H1 (cell line): ENCODE measurements at regions not wholly inside any gene's neighbourhood (a gene's known extent, or its start where the extent isn't known, plus 50 kb on each side); places are given as distances from the start of the nearest gene placed in this dataset.

Experiments used
- CTCF ChIA-PET: fragments of 300-600 bp; sonication (Branson Sonifier 250); formaldehyde crosslinking; loops from one replicate; lab custom pipeline; 2021; ENCODE audit not compliant: partially characterized antibody; lab: Charles Lee
- POLR2A ChIA-PET: fragments of 300-600 bp; sonication (Branson Sonifier 250); formaldehyde crosslinking; loops from one replicate; lab custom pipeline; 2021; ENCODE audit warnings: inconsistent platforms; ENCODE audit not compliant: partially characterized antibody; lab: Charles Lee
- DNase-seq, 2 experiments: peaks; one replicate each; pipeline versions ENCODE4 v3.0.0 to v3.0.0-alpha.2; 2010 to 2022; ENCODE audit warnings: low spot score in 2 of 2, low read depth in 1 of 2, mixed read lengths in 1 of 2
- FAIRE-seq: peaks from 2 replicates; lab custom pipeline; 2011; peaks lifted over from hg19 to GRCh38; lab: Jason Lieb, UNC
- H2AFZ ChIP-seq: 2 replicates; pipeline ENCODE4 v1.8.1; 2012; ENCODE audit warnings: low read length, inconsistent platforms
- H2AK5ac ChIP-seq: 2 replicates; pipeline ENCODE4 v1.6.1; 2013; ENCODE audit warnings: low read depth, low read length
- H2BK120ac ChIP-seq: replicated peaks from 2 replicates; pipeline ENCODE3; 2013; ENCODE audit warnings: low read depth, low read length, inconsistent platforms
- H2BK12ac ChIP-seq: 2 replicates; pipeline ENCODE4 v1.6.1; 2013; ENCODE audit warnings: low read depth, low read length
- H2BK15ac ChIP-seq: 2 replicates; pipeline ENCODE4 v1.6.1; 2013; ENCODE audit warnings: low read length
- H2BK20ac ChIP-seq: 2 replicates; pipeline ENCODE4 v1.6.1; 2013; ENCODE audit warnings: low read length
- H2BK5ac ChIP-seq: 2 replicates; pipeline ENCODE4 v1.6.1; 2013; ENCODE audit warnings: low read depth, low read length
- H3K14ac ChIP-seq: 2 replicates; pipeline ENCODE4 v1.6.1; 2013; ENCODE audit warnings: inconsistent platforms; ENCODE audit not compliant: insufficient read length
- H3K18ac ChIP-seq: 2 replicates; pipeline ENCODE4 v1.6.1; 2013; ENCODE audit warnings: low read length; ENCODE audit errors: extremely low read depth
- H3K23ac ChIP-seq: 2 replicates; pipeline ENCODE4 v1.6.1; 2013; ENCODE audit warnings: inconsistent platforms; ENCODE audit not compliant: insufficient read length
- H3K23me2 ChIP-seq: 2 replicates; pipeline ENCODE4 v1.6.1; 2013; ENCODE audit warnings: low read depth, low read length
- H3K27ac ChIP-seq: 2 replicates; pipeline ENCODE4 v1.6.1; 2011; ENCODE audit warnings: low read depth, low read length, inconsistent platforms
- H3K27me3 ChIP-seq, 4 experiments: replicated peaks in 1 of 4; 1 replicate in 1 of 4; 2 replicates in 3 of 4; pipeline versions ENCODE4 v1.6.1 to v1.8.1; 2011 to 2013; ENCODE audit warnings: low read length in 3 of 4, mild to moderate bottlenecking in 3 of 4, inconsistent platforms in 2 of 4, mixed read lengths in 2 of 4, moderate library complexity in 1 of 4; ENCODE audit not compliant: control insufficient read depth in 3 of 4, insufficient read depth in 3 of 4; ENCODE audit errors: extremely low read depth in 1 of 4
- H3K36me3 ChIP-seq, 4 experiments: 2 replicates each; pipeline versions ENCODE4 v1.6.1 to v1.8.1; 2011 to 2013; ENCODE audit warnings: mild to moderate bottlenecking in 4 of 4, low read length in 3 of 4, moderate library complexity in 2 of 4, control low read depth in 1 of 4, inconsistent platforms in 1 of 4; ENCODE audit not compliant: insufficient read depth in 4 of 4, control insufficient read depth in 2 of 4
- H3K4ac ChIP-seq: replicated peaks from 2 replicates; pipeline ENCODE3; 2013; ENCODE audit warnings: low read length, low read depth, mixed read lengths, inconsistent platforms; ENCODE audit not compliant: insufficient read length
- H3K4me1 ChIP-seq, 4 experiments: replicated peaks in 1 of 4; 1 replicate in 1 of 4; 2 replicates in 3 of 4; pipeline versions ENCODE4 v1.6.1 to v1.8.1; 2011 to 2013; ENCODE audit warnings: low read length in 3 of 4, inconsistent platforms in 2 of 4, mixed read lengths in 1 of 4; ENCODE audit not compliant: insufficient read depth in 4 of 4, control insufficient read depth in 3 of 4
- H3K4me2 ChIP-seq, 2 experiments: 2 replicates each; pipeline versions ENCODE4 v1.6.1 to v1.8.1; 2011 to 2013; ENCODE audit warnings: low read depth in 2 of 2, low read length in 2 of 2, control low read depth in 1 of 2, inconsistent platforms in 1 of 2, mild to moderate bottlenecking in 1 of 2; ENCODE audit not compliant: insufficient read depth in 1 of 2
- H3K4me3 ChIP-seq, 4 experiments: fragments of 200-600, 300-600 bp in 1 of 4; sonication (generic), shearing (Covaris generic), sonication (Bioruptor Twin) in 1 of 4; 2 replicates each; pipeline versions ENCODE4 v1.5.1 to v1.8.1; 2011 to 2016; ENCODE audit warnings: low read length in 4 of 4, low read depth in 3 of 4, control low read depth in 2 of 4, inconsistent platforms in 2 of 4, mild to moderate bottlenecking in 2 of 4, mixed read lengths in 1 of 4, moderate library complexity in 1 of 4; ENCODE audit not compliant: insufficient read depth in 2 of 4; ENCODE audit errors: extremely low read depth in 1 of 4
- H3K56ac ChIP-seq: replicated peaks from 2 replicates; pipeline ENCODE3; 2013; ENCODE audit warnings: low read depth, mild to moderate bottlenecking, mixed read lengths, low read length, inconsistent platforms; ENCODE audit not compliant: insufficient read length
- H3K79me1 ChIP-seq: 2 replicates; pipeline ENCODE4 v1.6.1; 2013; ENCODE audit warnings: low read depth, low read length, control low read depth
- H3K79me2 ChIP-seq, 2 experiments: 2 replicates each; pipeline versions ENCODE4 v1.6.1 to v1.8.1; 2012 to 2013; ENCODE audit warnings: low read length in 2 of 2, mild to moderate bottlenecking in 2 of 2, inconsistent platforms in 1 of 2; ENCODE audit not compliant: insufficient read depth in 2 of 2, control insufficient read depth in 1 of 2
- H3K9ac ChIP-seq, 4 experiments: replicated peaks in 1 of 4; 1 replicate in 1 of 4; 2 replicates in 3 of 4; pipeline versions ENCODE4 v1.6.1 to v1.8.1; 2011 to 2013; ENCODE audit warnings: low read depth in 3 of 4, low read length in 3 of 4, control low read depth in 2 of 4, mild to moderate bottlenecking in 2 of 4, moderate library complexity in 2 of 4, inconsistent platforms in 1 of 4; ENCODE audit errors: extremely low read depth in 1 of 4
- H3K9me3 ChIP-seq, 2 experiments: 2 replicates each; pipeline versions ENCODE4 v1.6.1 to v1.8.1; 2012 to 2013; ENCODE audit warnings: mild to moderate bottlenecking in 2 of 2, moderate library complexity in 2 of 2, control low read depth in 1 of 2, inconsistent platforms in 1 of 2, low read depth in 1 of 2, low read length in 1 of 2, mixed read lengths in 1 of 2; ENCODE audit not compliant: insufficient read depth in 2 of 2
- H4K20me1 ChIP-seq, 2 experiments: replicated peaks in 1 of 2; 2 replicates each; pipeline versions ENCODE3 to v1.8.1; 2011 to 2013; ENCODE audit warnings: inconsistent platforms in 2 of 2, low read length in 2 of 2, mild to moderate bottlenecking in 1 of 2; ENCODE audit not compliant: insufficient read depth in 2 of 2, control insufficient read depth in 1 of 2
- H4K5ac ChIP-seq: 2 replicates; pipeline ENCODE4 v1.6.1; 2013; ENCODE audit warnings: low read length, low read depth, mixed read lengths, inconsistent platforms; ENCODE audit not compliant: insufficient read length
- H4K8ac ChIP-seq: 2 replicates; pipeline ENCODE4 v1.8.0; 2013; ENCODE audit warnings: mild to moderate bottlenecking, moderate library complexity, low read length, inconsistent platforms; ENCODE audit not compliant: insufficient read depth; ENCODE audit errors: extremely low read depth
- H4K91ac ChIP-seq: replicated peaks from 2 replicates; pipeline ENCODE3; 2013; ENCODE audit warnings: low read length, mixed read lengths, inconsistent platforms; ENCODE audit not compliant: insufficient read length
- E2F6 ChIP-seq: IDR thresholded peaks from 2 replicates; pipeline ENCODE4 v1.6.1; 2012; ENCODE audit warnings: inconsistent platforms
- JUN ChIP-seq: IDR thresholded peaks from 2 replicates; pipeline ENCODE4 v1.6.1; 2011; ENCODE audit warnings: low read depth, mild to moderate bottlenecking, improper control_type of control experiment, low read length
- KDM4A ChIP-seq: IDR thresholded peaks from one replicate; pipeline ENCODE4 v1.7.1; 2012; ENCODE audit warnings: low read depth, mild to moderate bottlenecking, moderate library complexity, low read length, inconsistent platforms; ENCODE audit not compliant: severe bottlenecking
- RFX5 ChIP-seq: IDR thresholded peaks from 2 replicates; pipeline ENCODE4 v1.6.1; 2011; ENCODE audit warnings: low read depth, low read length, improper control_type of control experiment, borderline replicate concordance
- SIX5 ChIP-seq: IDR thresholded peaks from 2 replicates; pipeline ENCODE4 v1.6.1; 2011; ENCODE audit warnings: mild to moderate bottlenecking, low read depth, low read length
- TCF12 ChIP-seq: IDR thresholded peaks from 2 replicates; pipeline ENCODE4 v1.6.1; 2011; ENCODE audit warnings: low read depth, mild to moderate bottlenecking, low read length

GRCh38 chr9:108316630-108317029 lies 539.2 kb downstream of the ACTL7B start:
- Histone ChIP-seq H3K18ac (no peak overlapping the region), H4K20me1 (no peaks in the 10 kb centered on the region), H3K79me2 (no peaks in the 10 kb centered on the region), H3K56ac (no peak overlapping the region), H3K27ac (no peak overlapping the region), H3K4me2 (no peak overlapping the region), H2BK20ac (no peak overlapping the region), H2BK12ac (no peak overlapping the region), H3K4ac (no peak overlapping the region), H3K27me3 (no peaks in the 10 kb centered on the region), H3K23ac (no peak overlapping the region), H3K23me2 (no peaks in the 10 kb centered on the region; the same call in 1 of the 2 replicates), H3K9me3 (peaks cover 5 to 8% of the 10 kb centered on the region in 2 experiments; a peak in 2 of 4 replicates), H2BK5ac (no peak overlapping the region), H4K8ac (no peak overlapping the region), H3K36me3 (no peaks in the 10 kb centered on the region), H3K14ac (no peak overlapping the region), H3K4me1 (no peaks in the 10 kb centered on the region), H4K5ac (no peak overlapping the region), H2AK5ac (no peak overlapping the region), H4K91ac (no peak overlapping the region), H3K4me3 (no peak overlapping the region), H2BK15ac (no peak overlapping the region), H3K9ac (no peak overlapping the region), H2AFZ (no peak overlapping the region), H2BK120ac (no peak overlapping the region), H3K79me1 (no peaks in the 10 kb centered on the region)
- CTCF ChIA-PET = no interaction called here
- POLR2A ChIA-PET = no interaction called here
- TF ChIP-seq JUN (no peak), RFX5 (no peak), TCF12 (no peak), E2F6 (no peak), KDM4A (no peak), SIX5 (no peak)
- FAIRE-seq (no peak), DNase-seq (no peak)
